BJ (cell line): ENCODE measurements at regions not wholly inside any gene's neighbourhood (a gene's known extent, or its start where the extent isn't known, plus 50 kb on each side); places are given as distances from the start of the nearest gene placed in this dataset.

Experiments
- CTCF ChIA-PET: fragments of 350-600 bp; formaldehyde crosslinking; extraction: SDS; loops from one replicate; lab custom pipeline; 2021; ENCODE audit warnings: antibody characterized with exemption, inconsistent platforms; lab: Yijun Ruan, JAX
- POLR2A ChIA-PET: fragments of 300-600 bp; sonication (Branson Sonifier 250); formaldehyde crosslinking; extraction: SDS; loops from one replicate; lab custom pipeline; 2021; ENCODE audit warnings: antibody characterized with exemption; lab: Charles Lee
- DNase-seq: peaks from one replicate; pipeline ENCODE4 v3.0.0-alpha.2; 2011; ENCODE audit warnings: low read depth
- H3K27me3 ChIP-seq: 2 replicates; pipeline ENCODE4 v1.6.0; 2011; ENCODE audit warnings: low read length; ENCODE audit not compliant: control insufficient read depth, insufficient read depth
- H3K36me3 ChIP-seq: 2 replicates; pipeline ENCODE4 v1.5.1; 2011; ENCODE audit warnings: low read length; ENCODE audit not compliant: control insufficient read depth, insufficient read depth
- H3K4me3 ChIP-seq: 2 replicates; pipeline ENCODE4 v1.5.1; 2011; ENCODE audit warnings: low read depth, mild to moderate bottlenecking, control low read depth, low read length
- CTCF ChIP-seq: IDR thresholded peaks from 2 replicates; pipeline ENCODE4 v1.5.1; 2011; ENCODE audit warnings: low read depth, mild to moderate bottlenecking, control low read depth, inconsistent platforms, low read length, moderate library complexity; ENCODE audit not compliant: insufficient read depth

DNA sequence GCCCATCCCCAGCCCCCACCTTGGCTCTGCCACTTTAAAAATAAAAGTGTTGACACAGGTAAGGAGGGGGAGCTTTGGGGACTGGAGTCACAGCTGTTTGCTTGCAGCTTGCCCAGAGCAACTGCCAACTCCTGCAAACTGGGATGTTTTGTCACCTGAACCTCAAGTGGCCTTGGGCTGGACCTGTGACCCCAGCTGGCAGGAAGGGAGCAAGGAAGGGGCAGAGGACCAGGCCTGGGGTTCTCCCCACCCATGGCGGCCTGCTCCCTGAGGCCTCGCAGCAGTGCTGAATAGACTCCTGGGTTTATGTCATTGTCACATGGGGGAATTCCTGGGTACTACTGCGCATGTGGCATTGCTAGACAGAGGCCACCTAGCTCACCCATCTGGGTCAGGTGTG, 246.9 kb upstream of the TLE3 start:
- Histone ChIP-seq H3K27me3 (peaks cover 11% of the 10 kb centered on the region), H3K4me3 (no peak overlapping the region), H3K36me3 (no peaks in the 10 kb centered on the region)
- no peak for TF ChIP-seq CTCF
- no peak for DNase-seq
- ChIA-PET POLR2A (no interaction called here), CTCF (no interaction called here)

GRCh38 chr15:70343961-70344621, 246.4 kb upstream of the TLE3 start:
- Histone ChIP-seq H3K4me3 (no peak overlapping the region), H3K27me3 (peaks cover 7% of the 10 kb centered on the region), H3K36me3 (no peaks in the 10 kb centered on the region)
- ChIA-PET POLR2A (no interaction called here), CTCF (interaction anchor here (0.6 kb wide), 1 partner anchor 136 kb away, joined by 3 read pairs; no protein-coding TSS in a partner anchor)
- no peak for TF ChIP-seq CTCF
- DNase-seq = no peak

- Histone ChIP-seq H3K4me3 (no peak overlapping the region), H3K36me3 (no peaks in the 10 kb centered on the region), H3K27me3 (peaks cover 3% of the 10 kb centered on the region)
- ChIA-PET POLR2A (no interaction called here), CTCF (interaction anchor here (0.6 kb wide), 1 partner anchor 137 kb away, joined by 3 read pairs; no protein-coding TSS in a partner anchor)
- no peak for DNase-seq
- no peak for TF ChIP-seq CTCF
Measured at GRCh38 chr15:70342554-70343548, 245.1 kb upstream of the TLE3 start.

- no peak for TF ChIP-seq CTCF
- Histone ChIP-seq H3K36me3 (no peaks in the 10 kb centered on the region), H3K27me3 (peaks cover 5% of the 10 kb centered on the region), H3K4me3 (no peak overlapping the region)
- ChIA-PET CTCF (no interaction called here), POLR2A (no interaction called here)
- no peak for DNase-seq
Measured at GRCh38 chr15:70342141-70342540, 244.4 kb upstream of the TLE3 start.

GRCh38 chr15:70341566-70341965, 243.8 kb upstream of the TLE3 start:
- ChIA-PET POLR2A (no interaction called here), CTCF (no interaction called here)
- H3K36me3 ChIP-seq = no peaks in the 10 kb centered on the region

More at GRCh38 chr15:70341566-70341965, 243.8 kb upstream of the TLE3 start:
- TF ChIP-seq CTCF = no peak
- no peak overlapping the region for H3K4me3 ChIP-seq
- no peak for DNase-seq
- H3K27me3 ChIP-seq = peaks cover 8% of the 10 kb centered on the region
